HL-60 (cell line): ENCODE measurements at regions not wholly inside any gene's neighbourhood (a gene's known extent, or its start where the extent isn't known, plus 50 kb on each side); places are given as distances from the start of the nearest gene placed in this dataset.

Experiments
- DNase-seq, 2 experiments: peaks; one replicate each; pipeline ENCODE4 v3.0.0-alpha.2; 2010 to 2020; ENCODE audit warnings: low read depth in 1 of 2, low spot score in 1 of 2
- H3K27ac ChIP-seq: fragments of 250-450 bp; sonication (Bioruptor Pico); replicated peaks from 2 replicates; pipeline ENCODE4 v1.5.1; 2020; ENCODE audit warnings: mild to moderate bottlenecking, moderate library complexity
- H3K27me3 ChIP-seq: fragments of 250-450 bp; sonication (Bioruptor Pico); 2 replicates; pipeline ENCODE4 v1.5.1; 2021; ENCODE audit warnings: mild to moderate bottlenecking, moderate library complexity; ENCODE audit not compliant: insufficient read depth, poor library complexity, severe bottlenecking
- H3K4me3 ChIP-seq: replicated peaks from 2 replicates; pipeline ENCODE4 v1.5.1; 2011; ENCODE audit warnings: mild to moderate bottlenecking, control low read depth, low read length; ENCODE audit not compliant: insufficient read depth
- CTCF ChIP-seq: IDR thresholded peaks from one replicate; pipeline ENCODE4 v1.5.1; 2011; ENCODE audit warnings: low read length, control low read depth, inconsistent platforms; ENCODE audit not compliant: insufficient read depth
- GABPA ChIP-seq: IDR thresholded peaks from 2 replicates; pipeline ENCODE4 v1.6.1; 2012; ENCODE audit warnings: low read depth
- POLR2AphosphoS5 ChIP-seq: IDR thresholded peaks from 2 replicates; pipeline ENCODE4 v1.6.1; 2012; ENCODE audit warnings: low read depth
- REST ChIP-seq: IDR thresholded peaks from 2 replicates; pipeline ENCODE4 v1.6.1; 2012; ENCODE audit warnings: low read depth; ENCODE audit not compliant: insufficient replicate concordance
- SPI1 ChIP-seq: IDR thresholded peaks from 2 replicates; pipeline ENCODE4 v1.6.1; 2012; ENCODE audit warnings: low read depth, mild to moderate bottlenecking, borderline replicate concordance

DNA sequence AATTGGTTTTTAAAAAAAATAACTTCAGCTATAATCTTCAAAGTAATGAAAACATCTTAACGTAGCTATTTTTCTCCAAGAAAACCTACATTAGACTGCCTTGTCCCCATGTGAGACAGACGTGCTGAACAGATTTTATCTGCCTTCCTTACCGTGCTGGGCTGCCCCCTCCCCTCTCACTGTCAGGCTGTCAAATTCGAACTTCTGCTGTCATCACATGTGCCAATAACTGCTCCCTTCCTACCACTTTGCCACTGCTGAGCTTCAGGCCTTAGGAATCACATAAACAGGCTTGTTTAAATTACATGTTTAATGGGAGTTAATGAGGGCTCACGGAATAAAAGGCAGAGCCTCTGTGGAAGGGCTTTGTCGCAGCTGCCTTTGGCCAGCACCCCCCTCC, 77.0 kb upstream of the NHSL1 start:
- peaks cover 7% of the 10 kb centered on the region for H3K27me3 ChIP-seq
- H3K27ac ChIP-seq: no peak overlapping the region
- no peak for TF ChIP-seq SPI1
- TF ChIP-seq GABPA: no peak
- TF ChIP-seq CTCF: no peak
- TF ChIP-seq REST: no peak
- no peak for TF ChIP-seq POLR2AphosphoS5
- no peak for DNase-seq
- H3K4me3 ChIP-seq: no peak overlapping the region

DNA sequence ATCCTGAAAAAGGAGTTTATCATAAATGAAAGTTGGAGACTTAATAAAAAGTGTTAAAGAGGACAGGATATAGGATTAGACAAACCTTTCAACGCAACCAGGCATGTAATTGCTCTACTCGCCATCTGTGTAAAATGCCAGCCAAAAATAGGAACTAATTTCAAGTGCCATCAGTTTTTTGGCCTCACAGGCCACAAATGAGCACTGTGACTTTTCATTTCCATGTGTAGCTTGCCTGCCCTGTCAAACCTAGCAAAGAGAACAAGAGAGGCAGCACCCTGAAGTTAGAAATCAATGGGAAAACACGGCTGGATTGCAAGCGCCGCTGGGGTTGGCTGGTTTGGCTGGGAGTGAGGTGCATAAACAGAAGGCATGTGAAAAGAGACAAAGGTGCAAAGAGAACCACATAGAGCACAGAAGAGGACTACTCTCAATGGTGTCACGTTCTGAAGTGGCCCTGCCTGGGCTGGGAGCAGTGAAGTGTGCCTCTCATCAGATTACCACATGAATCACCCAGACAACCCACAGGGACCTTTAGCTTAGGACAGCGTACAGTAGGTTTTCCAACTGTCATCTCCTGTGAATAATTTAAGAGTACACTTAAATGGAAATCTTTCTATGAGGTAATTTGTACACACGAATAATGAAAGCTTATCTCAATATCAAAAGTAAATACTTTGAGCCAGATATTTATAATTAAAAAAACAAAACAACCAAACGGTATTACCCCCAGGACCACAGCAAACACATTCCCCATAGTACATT, 78.0 kb upstream of the NHSL1 start:
- DNase-seq: no peak
- no peak overlapping the region for H3K27ac ChIP-seq
- H3K4me3 ChIP-seq: no peak overlapping the region
- H3K27me3 ChIP-seq: no peaks in the 10 kb centered on the region
- TF ChIP-seq GABPA (no peak), CTCF (no peak), REST (no peak), POLR2AphosphoS5 (no peak), SPI1 (no peak)

DNA sequence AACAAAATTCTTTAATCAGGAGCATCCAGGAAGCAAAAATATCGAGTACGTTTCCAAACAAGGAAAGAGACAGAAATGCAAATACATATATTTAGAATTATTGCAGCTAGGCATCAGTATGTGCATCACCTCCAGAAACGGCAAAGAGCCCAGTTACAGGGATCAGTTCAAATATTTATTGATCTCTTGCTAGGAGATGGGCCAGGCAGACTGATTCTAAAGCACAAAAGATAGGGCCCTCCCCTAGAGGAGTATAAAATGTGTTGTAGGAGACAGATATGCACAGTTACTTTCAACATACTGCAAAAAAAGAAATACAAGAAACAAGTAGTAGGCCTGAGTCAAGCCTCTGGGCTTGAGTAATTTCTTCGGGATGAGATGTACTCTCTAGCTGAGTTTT, 80.7 kb upstream of the NHSL1 start:
- no peak for TF ChIP-seq CTCF
- Histone ChIP-seq H3K4me3 (no peak overlapping the region), H3K27me3 (no peaks in the 10 kb centered on the region)

DNA sequence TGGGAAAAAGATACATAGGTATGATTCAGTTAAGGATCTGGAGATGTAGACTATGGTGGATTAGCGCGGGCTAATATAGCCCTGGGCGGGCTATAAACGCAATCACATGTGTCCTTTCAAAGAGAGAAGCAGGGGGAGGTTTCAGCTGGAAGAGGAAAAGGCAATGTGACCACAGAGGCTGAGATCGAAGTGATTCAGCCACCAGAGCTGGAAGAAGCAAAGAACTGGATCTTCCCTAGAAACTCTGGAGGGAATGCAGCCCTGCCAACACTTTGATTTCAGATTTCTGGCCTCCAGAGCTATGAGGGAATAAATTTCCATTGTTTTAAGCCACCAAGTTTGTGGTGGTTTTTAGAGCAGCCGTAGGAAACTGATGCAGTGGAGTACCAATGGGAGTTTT, 81.5 kb upstream of the NHSL1 start:
- Histone ChIP-seq H3K27ac (no peak overlapping the region), H3K4me3 (no peak overlapping the region), H3K27me3 (no peaks in the 10 kb centered on the region)
- no peak for DNase-seq
- TF ChIP-seq CTCF: no peak
- TF ChIP-seq REST: no peak

More for the DNA sequence above, 80.7 kb upstream of the NHSL1 start:
- H3K27ac ChIP-seq: no peak overlapping the region
- DNase-seq: no peak
